ENCODE measurements at regions not wholly inside any gene's neighbourhood (a gene's known extent, or its start where the extent isn't known, plus 50 kb on each side); places are given as distances from the start of the nearest gene placed in this dataset.
"Not testable (repeated sequence)": the region's sequence is repeated elsewhere in the genome, so short reads cannot be mapped to it uniquely, and the experiment has no call there.

- no peak for DNase-seq (ENCODE audit: low spot score)
These were observed 914.1 kb upstream of the NXPH2 start for GRCh38 chr2:139694327-139694726.

GRCh38 chr2:139686205-139686604 is 906.0 kb upstream of the NXPH2 start:
- no peak for DNase-seq (ENCODE audit: low spot score)

- DNase-seq (ENCODE audit: low spot score), result no peak
These were observed 905.1 kb upstream of the NXPH2 start for GRCh38 chr2:139685090-139685983.

GRCh38 chr2:139684286-139684860 is 904.2 kb upstream of the NXPH2 start:
- no peak for DNase-seq (ENCODE audit: low spot score)

- DNase-seq (ENCODE audit: low spot score), result no peak
These were observed 894.4 kb upstream of the NXPH2 start for GRCh38 chr2:139674577-139674976.

- not testable (repeated sequence) for DNase-seq (ENCODE audit: low spot score)
These were observed 893.3 kb upstream of the NXPH2 start for GRCh38 chr2:139673447-139673846.

- no peak for DNase-seq (ENCODE audit: low spot score)
These were observed 889.5 kb upstream of the NXPH2 start for GRCh38 chr2:139669675-139670074.

GRCh38 chr2:139652385-139652784 is 872.2 kb upstream of the NXPH2 start:
- DNase-seq (ENCODE audit: low spot score), result no peak

GRCh38 chr2:139645617-139646016 is 865.4 kb upstream of the NXPH2 start:
- DNase-seq (ENCODE audit: low spot score), result no peak

GRCh38 chr2:139643139-139643538 is 862.9 kb upstream of the NXPH2 start:
- DNase-seq (ENCODE audit: low spot score), result no peak

- DNase-seq (ENCODE audit: low spot score), result no peak
These were observed 851.8 kb upstream of the NXPH2 start for GRCh38 chr2:139631966-139632365.

- no peak for DNase-seq (ENCODE audit: low spot score)
These were observed 848.7 kb upstream of the NXPH2 start for GRCh38 chr2:139628931-139629330.

- DNase-seq (ENCODE audit: low spot score), result no peak
These were observed 845.9 kb upstream of the NXPH2 start for GRCh38 chr2:139626128-139626527.

- DNase-seq (ENCODE audit: low spot score), result no peak
These were observed 842.5 kb upstream of the NXPH2 start for GRCh38 chr2:139622691-139623090.

GRCh38 chr2:139617747-139618146 is 837.6 kb upstream of the NXPH2 start:
- no peak for DNase-seq (ENCODE audit: low spot score)

- no peak for DNase-seq (ENCODE audit: low spot score)
These were observed 833.1 kb upstream of the NXPH2 start for GRCh38 chr2:139613264-139613663.

- DNase-seq (ENCODE audit: low spot score), result no peak
These were observed 830.3 kb upstream of the NXPH2 start for GRCh38 chr2:139610512-139610911.

- DNase-seq (ENCODE audit: low spot score), result no peak
These were observed 828.9 kb upstream of the NXPH2 start for GRCh38 chr2:139609109-139609508.

GRCh38 chr2:139605668-139606067 is 825.5 kb upstream of the NXPH2 start:
- DNase-seq (ENCODE audit: low spot score), result no peak

GRCh38 chr2:139600166-139600565 is 820.0 kb upstream of the NXPH2 start:
- no peak for DNase-seq (ENCODE audit: low spot score)

GRCh38 chr2:139585101-139585500 is 804.9 kb upstream of the NXPH2 start:
- no peak for DNase-seq (ENCODE audit: low spot score)

GRCh38 chr2:139574371-139574770 is 794.2 kb upstream of the NXPH2 start:
- peak; percentile 19 for DNase-seq (ENCODE audit: low spot score)

GRCh38 chr2:139556789-139557188 is 776.6 kb upstream of the NXPH2 start:
- no peak for DNase-seq (ENCODE audit: low spot score)

- no peak for DNase-seq (ENCODE audit: low spot score)
These were observed 770.7 kb upstream of the NXPH2 start for GRCh38 chr2:139550873-139551272.
